C4-2B (cell line): ENCODE measurements at regions not wholly inside any gene's neighbourhood (a gene's known extent, or its start where the extent isn't known, plus 50 kb on each side); places are given as distances from the start of the nearest gene placed in this dataset.

ENCODE experiments used
- CTCF ChIP-seq: fragments of 450-650 bp; conservative IDR thresholded peaks from 2 replicates; pipeline ENCODE4 v1.5.1; 2017; ENCODE audit warnings: mild to moderate bottlenecking
- ZFX ChIP-seq: fragments of 450-650 bp; IDR thresholded peaks from 2 replicates; pipeline ENCODE4 v1.6.1; 2017

- TF ChIP-seq CTCF = no peak
- TF ChIP-seq ZFX = no peak
These were observed 93.8 kb upstream of the RPS6KA2 start for GRCh38 chr6:166720856-166721255.
